Panc1 (cell line): ENCODE measurements at regions not wholly inside any gene's neighbourhood (a gene's known extent, or its start where the extent isn't known, plus 50 kb on each side); places are given as distances from the start of the nearest gene placed in this dataset.

Experiments used
- ATAC-seq: fragments of 200-7000 bp; cut with Tn5 transposase; 2 replicates; pipeline ENCODE4 v1.9.1; 2020; ENCODE audit warnings: mild to moderate bottlenecking, moderate library complexity
- BruUV-seq: library from RNA; stranded (reverse); fragments of 400-500 nt; replicated peaks from 2 replicates; lab custom pipeline; 2021; lab: Mats Ljungman, UMichigan
- CTCF ChIA-PET: fragments of 300-600 bp; sonication (Branson Sonifier 250); formaldehyde crosslinking; loops from one replicate; lab custom pipeline; 2022; ENCODE audit warnings: antibody characterized with exemption; lab: Charles Lee
- POLR2A ChIA-PET: fragments of 300-600 bp; sonication (Branson Sonifier 250); formaldehyde crosslinking; loops from one replicate; lab custom pipeline; 2022; ENCODE audit warnings: antibody characterized with exemption; lab: Charles Lee
- DNase-seq: peaks from one replicate; pipeline ENCODE4 v3.0.0-alpha.2; 2010; ENCODE audit warnings: low read depth, low spot score
- H3K27ac ChIP-seq: 2 replicates; pipeline ENCODE4 v1.5.1; 2011; ENCODE audit warnings: mild to moderate bottlenecking, low read length, inconsistent platforms
- H3K27me3 ChIP-seq: fragments of 200-500 bp; sonication (Bioruptor generic); 2 replicates; pipeline ENCODE4 v1.6.0; 2014; ENCODE audit warnings: low read length, inconsistent platforms; ENCODE audit not compliant: control insufficient read depth, insufficient read depth
- H3K36me3 ChIP-seq: fragments of 200-500 bp; sonication (Bioruptor generic); 2 replicates; pipeline ENCODE4 v1.5.1; 2014; ENCODE audit warnings: inconsistent platforms, mild to moderate bottlenecking, low read length, moderate library complexity; ENCODE audit not compliant: control insufficient read depth, insufficient read depth
- H3K4me1 ChIP-seq: 2 replicates; pipeline ENCODE4 v1.5.1; 2011; ENCODE audit warnings: inconsistent platforms, mild to moderate bottlenecking, low read length, moderate library complexity; ENCODE audit not compliant: control insufficient read depth, insufficient read depth
- H3K4me3 ChIP-seq, 2 experiments: 2 replicates each; pipeline ENCODE4 v1.5.1; 2011 to 2012; ENCODE audit warnings: low read depth in 2 of 2, low read length in 2 of 2, mild to moderate bottlenecking in 2 of 2, inconsistent platforms in 1 of 2, moderate library complexity in 1 of 2
- H3K9me3 ChIP-seq: fragments of 200-500 bp; sonication (Bioruptor generic); 2 replicates; pipeline ENCODE4 v1.5.1; 2014; ENCODE audit warnings: low read depth, mild to moderate bottlenecking, inconsistent platforms, low read length, moderate library complexity; ENCODE audit not compliant: control insufficient read depth, insufficient read depth
- POLR2AphosphoS5 ChIP-seq: IDR thresholded peaks from 2 replicates; pipeline ENCODE4 v1.6.1; 2012; ENCODE audit warnings: mild to moderate bottlenecking, low read depth, low read length, moderate library complexity
- REST ChIP-seq, 2 experiments: IDR thresholded peaks; 2 replicates each; pipeline ENCODE4 v1.6.1; 2011 to 2012; ENCODE audit warnings: low read depth in 2 of 2, control low read depth in 1 of 2, low read length in 1 of 2, mild to moderate bottlenecking in 1 of 2, moderate library complexity in 1 of 2; ENCODE audit not compliant: insufficient read depth in 1 of 2
- SIN3A ChIP-seq: IDR thresholded peaks from 2 replicates; pipeline ENCODE4 v1.6.1; 2012; ENCODE audit warnings: low read depth, mild to moderate bottlenecking, low read length, moderate library complexity, borderline replicate concordance; ENCODE audit not compliant: insufficient read depth
- TCF7L2 ChIP-seq: IDR thresholded peaks from 2 replicates; pipeline ENCODE4 v1.6.1; 2011; ENCODE audit warnings: mild to moderate bottlenecking, low read depth, low read length, inconsistent platforms
- in situ Hi-C: cut with HindIII; loops from 2 replicates; pipeline ENCODE4 v1.10.0; 2016; ENCODE audit warnings: low sequenced_read_pairs, low pct_unique_long_range_greater_than_20kb
- intact Hi-C: fragments of 100-400 bp; cut with micrococcal nuclease; formaldehyde crosslinking; loops from one replicate; pipeline ENCODE4 v1.10.0; 2022; ENCODE audit not compliant: unreplicated experiment
- TF ChIP-seq, protein P1 (sequence below): fragments of 450-650 bp; IDR thresholded peaks from 2 replicates; pipeline ENCODE4 v1.5.1; 2017; ENCODE audit warnings: mild to moderate bottlenecking

GRCh38 chr2:118186110-118186857 is 98.0 kb downstream of the INSIG2 start:
- peak overlapping the region; percentile 66 to 77 for H3K4me3 ChIP-seq
- in situ Hi-C loops: no loop called here
- DNase-seq: peak; percentile 41
- no peaks in the 10 kb centered on the region for H3K9me3 ChIP-seq
- H3K36me3 ChIP-seq: no peaks in the 10 kb centered on the region
- TF ChIP-seq, protein P1, sequence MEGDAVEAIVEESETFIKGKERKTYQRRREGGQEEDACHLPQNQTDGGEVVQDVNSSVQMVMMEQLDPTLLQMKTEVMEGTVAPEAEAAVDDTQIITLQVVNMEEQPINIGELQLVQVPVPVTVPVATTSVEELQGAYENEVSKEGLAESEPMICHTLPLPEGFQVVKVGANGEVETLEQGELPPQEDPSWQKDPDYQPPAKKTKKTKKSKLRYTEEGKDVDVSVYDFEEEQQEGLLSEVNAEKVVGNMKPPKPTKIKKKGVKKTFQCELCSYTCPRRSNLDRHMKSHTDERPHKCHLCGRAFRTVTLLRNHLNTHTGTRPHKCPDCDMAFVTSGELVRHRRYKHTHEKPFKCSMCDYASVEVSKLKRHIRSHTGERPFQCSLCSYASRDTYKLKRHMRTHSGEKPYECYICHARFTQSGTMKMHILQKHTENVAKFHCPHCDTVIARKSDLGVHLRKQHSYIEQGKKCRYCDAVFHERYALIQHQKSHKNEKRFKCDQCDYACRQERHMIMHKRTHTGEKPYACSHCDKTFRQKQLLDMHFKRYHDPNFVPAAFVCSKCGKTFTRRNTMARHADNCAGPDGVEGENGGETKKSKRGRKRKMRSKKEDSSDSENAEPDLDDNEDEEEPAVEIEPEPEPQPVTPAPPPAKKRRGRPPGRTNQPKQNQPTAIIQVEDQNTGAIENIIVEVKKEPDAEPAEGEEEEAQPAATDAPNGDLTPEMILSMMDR: no peak
- TF ChIP-seq POLR2AphosphoS5: peak; percentile 67; the same call in 1 of the 2 replicates
- ChIA-PET POLR2A (no interaction called here), CTCF (no interaction called here)
- peaks cover 4% of the 10 kb centered on the region; the same call in 1 of the 2 replicates for H3K27me3 ChIP-seq
- H3K27ac ChIP-seq: peak overlapping the region; percentile 82
- intact Hi-C loops: loop anchor here (5.0 kb wide), 1 partner anchor 139 kb away; no protein-coding TSS in a partner anchor
- H3K4me1 ChIP-seq: no peaks in the 10 kb centered on the region; the same call in 1 of the 2 replicates
- no TSS peak for BruUV-seq
- ATAC-seq: peak; percentile 96

DNA sequence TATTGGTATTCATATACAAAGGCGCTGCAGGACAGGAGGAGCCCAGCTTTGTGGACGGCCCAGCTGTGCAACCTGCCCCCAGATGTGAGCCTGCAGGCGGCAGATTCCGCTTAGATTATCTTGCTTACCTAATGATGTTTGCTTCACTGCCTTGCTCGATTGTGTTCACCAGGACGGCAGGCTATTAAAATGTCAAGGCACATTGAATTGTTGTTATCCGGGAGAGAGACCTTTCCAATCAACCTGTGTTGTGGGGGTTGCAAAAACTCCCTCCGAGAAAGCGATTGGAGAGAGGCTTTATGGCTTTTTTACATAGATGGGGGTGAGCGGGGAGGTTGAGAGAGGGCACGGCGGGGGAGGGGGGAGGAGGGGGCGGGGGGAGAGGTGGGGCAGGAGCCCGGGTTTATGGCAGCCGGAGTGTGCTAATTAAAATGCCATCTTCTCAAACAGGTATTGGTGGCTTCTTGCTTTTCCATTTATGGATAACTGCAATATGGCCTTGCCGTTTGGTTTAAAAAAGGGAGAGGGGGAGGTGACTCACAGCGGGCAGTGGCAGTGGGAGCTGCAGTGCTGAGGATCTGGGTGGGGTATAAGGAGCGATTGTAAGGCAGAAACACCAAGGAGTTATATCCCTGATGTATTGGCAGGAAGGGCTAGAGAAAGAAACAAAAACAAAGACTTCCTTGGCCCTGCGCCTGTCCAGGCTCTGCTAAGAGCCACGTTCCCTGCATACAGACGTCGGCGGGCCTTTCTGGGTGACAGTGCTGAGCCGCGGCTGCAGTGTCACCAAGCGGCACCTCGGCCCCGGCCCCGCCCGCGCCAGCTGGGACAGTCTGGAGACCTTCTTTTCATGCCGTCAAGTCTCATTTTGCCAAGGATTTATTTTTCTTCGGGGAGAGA is 97.2 kb downstream of the INSIG2 start:
- POLR2A ChIA-PET: no interaction called here
- DNase-seq: no peak

DNA sequence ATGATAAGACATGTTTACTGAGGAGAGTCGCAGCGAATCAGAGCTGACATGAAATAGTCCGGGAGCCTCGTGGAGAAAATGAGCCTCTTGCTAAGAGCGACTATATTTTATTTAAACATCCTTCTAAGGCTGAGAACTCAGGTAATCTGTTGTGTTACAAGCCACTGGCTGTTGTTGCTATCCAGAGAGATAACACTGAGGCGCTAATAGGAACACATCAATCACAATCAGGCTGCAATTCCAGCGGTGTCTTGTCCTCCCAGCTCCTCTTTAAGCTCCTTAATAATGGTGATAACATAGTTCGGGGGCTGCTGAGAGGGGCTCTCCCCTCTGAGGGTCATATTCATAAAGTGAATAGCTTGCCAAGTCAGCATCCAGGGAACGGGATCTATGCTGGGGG is 95.1 kb downstream of the INSIG2 start:
- intact Hi-C loops (no loop called here), in situ Hi-C loops (no loop called here)
- DNase-seq: no peak
- H3K4me1 ChIP-seq: no peaks in the 10 kb centered on the region; the same call in 1 of the 2 replicates
- ATAC-seq: no peak
- no TSS peak for BruUV-seq
- no peak overlapping the region for H3K27ac ChIP-seq
- H3K27me3 ChIP-seq: peaks cover 5% of the 10 kb centered on the region
- ChIA-PET POLR2A (no interaction called here), CTCF (no interaction called here)
- no peaks in the 10 kb centered on the region for H3K9me3 ChIP-seq
- H3K4me3 ChIP-seq: no peak overlapping the region
- no peaks in the 10 kb centered on the region for H3K36me3 ChIP-seq
- TF ChIP-seq TCF7L2: no peak
- no peak for TF ChIP-seq POLR2AphosphoS5
- no peak for TF ChIP-seq SIN3A
- TF ChIP-seq, protein P1: no peak
- no peak for TF ChIP-seq REST (IDR thresholded peaks at IDR 0.05; ENCODE audit: insufficient read depth in 1 of 2, low read depth in 2 of 2, low read length in 1 of 2)

More for the DNA sequence above, 97.2 kb downstream of the INSIG2 start:
- CTCF ChIA-PET: interaction anchor here (0.9 kb wide), 1 partner anchor 63 kb away, joined by 3 read pairs; no protein-coding TSS in a partner anchor
- peaks cover 4% of the 10 kb centered on the region; the same call in 1 of the 2 replicates for H3K27me3 ChIP-seq
- H3K9me3 ChIP-seq: no peaks in the 10 kb centered on the region
- H3K36me3 ChIP-seq: no peaks in the 10 kb centered on the region
- intact Hi-C loops: loop anchor here (5.0 kb wide), 1 partner anchor 138 kb away; no protein-coding TSS in a partner anchor
- no peaks in the 10 kb centered on the region; the same call in 1 of the 2 replicates for H3K4me1 ChIP-seq
- peak overlapping the region; percentile 66 to 77 for H3K4me3 ChIP-seq
- BruUV-seq: no TSS peak
- TF ChIP-seq, protein P1: peak; percentile 12; the same call in 1 of the 2 replicates
- no peak for TF ChIP-seq TCF7L2
- ATAC-seq: peak; percentile 92
- H3K27ac ChIP-seq: peak overlapping the region; percentile 82
- in situ Hi-C loops: no loop called here
